WI38 (cell line): ENCODE measurements at regions not wholly inside any gene's neighbourhood (a gene's known extent, or its start where the extent isn't known, plus 50 kb on each side); places are given as distances from the start of the nearest gene placed in this dataset.
"Not testable (repeated sequence)": the region's sequence is repeated elsewhere in the genome, so short reads cannot be mapped to it uniquely, and the experiment has no call there.

Experiments used
- H3K4me3 ChIP-seq: 2 replicates; pipeline ENCODE4 v1.5.1; 2011; ENCODE audit warnings: low read depth, mild to moderate bottlenecking, control low read depth, low read length
- CTCF ChIP-seq: IDR thresholded peaks from 2 replicates; pipeline ENCODE4 v1.5.1; 2012; ENCODE audit warnings: low read depth, mild to moderate bottlenecking, control low read depth, low read length

GRCh38 chr7:106346167-106346677 is 61.4 kb upstream of the NAMPT start:
- TF ChIP-seq CTCF = no peak
- no peak overlapping the region for H3K4me3 ChIP-seq

GRCh38 chr7:106345421-106346166 is 60.8 kb upstream of the NAMPT start:
- H3K4me3 ChIP-seq = no peak overlapping the region
- TF ChIP-seq CTCF = no peak

GRCh38 chr7:106344861-106345260 is 60.1 kb upstream of the NAMPT start:
- TF ChIP-seq CTCF = no peak
- H3K4me3 ChIP-seq = no peak overlapping the region

- TF ChIP-seq CTCF = no peak
- H3K4me3 ChIP-seq = no peak overlapping the region
Measured at GRCh38 chr7:106344211-106344610, 59.4 kb upstream of the NAMPT start.

- H3K4me3 ChIP-seq = not testable (repeated sequence)
Measured at GRCh38 chr7:106342049-106342448, 57.3 kb upstream of the NAMPT start.

GRCh38 chr7:106340247-106340596 is 55.4 kb upstream of the NAMPT start:
- not testable (repeated sequence) for H3K4me3 ChIP-seq

GRCh38 chr7:106339513-106340246 is 54.9 kb upstream of the NAMPT start:
- H3K4me3 ChIP-seq = no peak overlapping the region
- TF ChIP-seq CTCF = no peak

- no peak for TF ChIP-seq CTCF
- no peak overlapping the region for H3K4me3 ChIP-seq
Measured at GRCh38 chr7:106337754-106338153, 53.0 kb upstream of the NAMPT start.
